ENCODE measurements at regions not wholly inside any gene's neighbourhood (a gene's known extent, or its start where the extent isn't known, plus 50 kb on each side); places are given as distances from the start of the nearest gene placed in this dataset.

GRCh38 chr1:169012416-169012815 lies 94.1 kb upstream of the ATP1B1 start:
- DNase-seq (ENCODE audit: low read depth in 2 of 2): no peak

GRCh38 chr1:169013821-169014220 lies 92.7 kb upstream of the ATP1B1 start:
- no peak for DNase-seq (ENCODE audit: low read depth in 2 of 2)

GRCh38 chr1:169015464-169015863 lies 91.0 kb upstream of the ATP1B1 start:
- no peak for DNase-seq (ENCODE audit: low read depth in 2 of 2)

- no peak for DNase-seq (ENCODE audit: low read depth in 2 of 2)
Observed at GRCh38 chr1:169018751-169019150, 87.7 kb upstream of the ATP1B1 start.

GRCh38 chr1:169019419-169020058 lies 87.0 kb upstream of the ATP1B1 start:
- DNase-seq (ENCODE audit: low read depth in 2 of 2): no peak

- no peak for DNase-seq (ENCODE audit: low read depth in 2 of 2)
Observed at GRCh38 chr1:169020684-169021083, 85.8 kb upstream of the ATP1B1 start.

- DNase-seq (ENCODE audit: low read depth in 2 of 2): no peak
Observed at GRCh38 chr1:169022648-169023047, 83.8 kb upstream of the ATP1B1 start.

- DNase-seq (ENCODE audit: low read depth in 2 of 2): no peak
Observed at GRCh38 chr1:169024255-169024654, 82.2 kb upstream of the ATP1B1 start.

GRCh38 chr1:169024800-169025271 lies 81.7 kb upstream of the ATP1B1 start:
- DNase-seq (ENCODE audit: low read depth in 2 of 2): no peak

GRCh38 chr1:169025412-169025811 lies 81.1 kb upstream of the ATP1B1 start:
- no peak for DNase-seq (ENCODE audit: low read depth in 2 of 2)

- no peak for DNase-seq (ENCODE audit: low read depth in 2 of 2)
Observed at GRCh38 chr1:169027607-169028320, 78.7 kb upstream of the ATP1B1 start.

- no peak for DNase-seq (ENCODE audit: low read depth in 2 of 2)
Observed at GRCh38 chr1:169031566-169032224, 74.8 kb upstream of the ATP1B1 start.

- no peak for DNase-seq (ENCODE audit: low read depth in 2 of 2)
Observed at GRCh38 chr1:169041366-169041765, 65.1 kb upstream of the ATP1B1 start.

- DNase-seq (ENCODE audit: low read depth in 2 of 2): no peak
Observed at GRCh38 chr1:169042377-169042776, 64.1 kb upstream of the ATP1B1 start.

GRCh38 chr1:169043823-169044222 lies 62.7 kb upstream of the ATP1B1 start:
- DNase-seq (ENCODE audit: low read depth in 2 of 2): no peak

- DNase-seq (ENCODE audit: low read depth in 2 of 2): no peak
Observed at GRCh38 chr1:169044296-169044695, 62.2 kb upstream of the ATP1B1 start.

GRCh38 chr1:169044971-169045370 lies 61.5 kb upstream of the ATP1B1 start:
- DNase-seq (ENCODE audit: low read depth in 2 of 2): no peak

- no peak for DNase-seq (ENCODE audit: low read depth in 2 of 2)
Observed at GRCh38 chr1:169046671-169047070, 59.8 kb upstream of the ATP1B1 start.

GRCh38 chr1:169047074-169047473 lies 59.4 kb upstream of the ATP1B1 start:
- DNase-seq (ENCODE audit: low read depth in 2 of 2): no peak

- DNase-seq (ENCODE audit: low read depth in 2 of 2): no peak
Observed at GRCh38 chr1:169048043-169048442, 58.4 kb upstream of the ATP1B1 start.

GRCh38 chr1:169049258-169049938 lies 57.1 kb upstream of the ATP1B1 start:
- no peak for DNase-seq (ENCODE audit: low read depth in 2 of 2)

GRCh38 chr1:169051171-169051570 lies 55.3 kb upstream of the ATP1B1 start:
- DNase-seq (ENCODE audit: low read depth in 2 of 2): no peak

Data from fibroblast of skin of left quadriceps (primary cell).